ENCODE measurements at regions not wholly inside any gene's neighbourhood (a gene's known extent, or its start where the extent isn't known, plus 50 kb on each side); places are given as distances from the start of the nearest gene placed in this dataset.
A peak's percentile ranks its signal among the peaks of the same experiment; 100 is the strongest.
"Not testable (repeated sequence)": the region's sequence is repeated elsewhere in the genome, so short reads cannot be mapped to it uniquely, and the experiment has no call there.

DNA sequence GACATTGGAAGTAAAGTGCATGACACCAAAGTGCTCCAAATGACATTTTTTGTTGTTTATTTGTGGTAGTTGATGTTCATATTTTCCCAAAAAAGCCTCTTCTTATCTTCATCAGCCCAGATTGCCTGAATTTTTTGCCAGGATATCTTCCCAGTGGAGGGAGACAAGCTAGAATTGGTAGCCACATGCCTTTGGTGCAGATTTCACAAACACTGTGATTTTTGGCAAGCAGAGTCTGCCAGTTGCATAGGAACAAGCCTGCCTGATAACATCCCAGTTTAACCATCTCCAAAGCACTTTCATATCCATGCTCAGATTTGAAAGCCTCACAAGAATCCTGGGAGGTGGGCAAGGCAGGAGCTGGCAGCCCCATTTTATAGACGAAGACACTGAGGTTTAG, 102.3 kb upstream of the SYT13 start:
- DNase-seq = no peak

- DNase-seq = not testable (repeated sequence)
These were observed 101.7 kb upstream of the SYT13 start for GRCh38 chr11:45387885-45388284.

- no peak for DNase-seq
These were observed 100.8 kb upstream of the SYT13 start for GRCh38 chr11:45386972-45387371.

DNA sequence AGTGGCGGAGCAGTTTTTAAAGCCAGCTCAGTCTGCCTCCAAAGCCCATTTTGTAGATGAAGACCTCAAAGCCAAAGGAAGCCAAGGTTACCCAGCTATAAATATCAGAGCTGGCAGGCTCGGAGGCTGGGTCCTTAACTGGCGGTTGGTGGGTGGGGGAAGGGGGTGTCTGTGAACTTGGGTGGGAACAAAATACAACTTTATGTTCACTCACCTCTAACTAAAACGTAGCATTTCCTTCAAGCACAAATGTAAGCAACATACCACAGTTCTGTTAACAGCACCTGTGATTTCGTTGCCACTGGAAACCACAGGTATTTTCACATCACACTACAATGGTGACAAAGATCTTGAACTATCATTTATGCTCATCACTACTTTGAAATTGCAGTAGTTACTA, 99.7 kb upstream of the SYT13 start:
- no peak for DNase-seq

- DNase-seq = no peak
These were observed 99.3 kb upstream of the SYT13 start for GRCh38 chr11:45385423-45385822.

DNA sequence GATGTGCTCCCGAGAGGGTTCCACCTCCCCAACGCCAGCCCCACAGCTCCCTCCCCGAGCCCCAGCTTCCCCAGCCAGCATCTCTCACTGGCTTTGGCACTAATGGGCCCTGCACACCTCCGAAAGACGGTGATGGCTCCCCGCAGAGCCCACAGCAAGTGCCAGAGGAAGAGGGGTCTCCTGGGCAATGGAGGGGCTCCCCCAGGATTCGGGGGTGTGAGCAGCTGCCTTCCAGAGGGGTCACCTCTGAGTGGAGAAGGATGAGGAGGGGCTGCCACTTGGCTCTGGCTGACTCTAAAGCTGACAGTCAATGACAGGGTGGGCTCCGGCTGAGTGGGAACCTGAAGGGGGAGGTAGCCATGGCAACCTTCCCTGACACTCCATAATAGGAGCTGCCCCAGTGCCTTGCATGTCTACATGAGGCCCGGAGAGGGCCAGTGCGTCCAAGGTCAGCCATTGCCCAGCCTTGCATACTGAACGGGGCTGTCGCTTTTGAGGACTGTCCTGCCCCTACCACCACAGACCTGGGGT, 98.6 kb upstream of the SYT13 start:
- no peak for DNase-seq

DNA sequence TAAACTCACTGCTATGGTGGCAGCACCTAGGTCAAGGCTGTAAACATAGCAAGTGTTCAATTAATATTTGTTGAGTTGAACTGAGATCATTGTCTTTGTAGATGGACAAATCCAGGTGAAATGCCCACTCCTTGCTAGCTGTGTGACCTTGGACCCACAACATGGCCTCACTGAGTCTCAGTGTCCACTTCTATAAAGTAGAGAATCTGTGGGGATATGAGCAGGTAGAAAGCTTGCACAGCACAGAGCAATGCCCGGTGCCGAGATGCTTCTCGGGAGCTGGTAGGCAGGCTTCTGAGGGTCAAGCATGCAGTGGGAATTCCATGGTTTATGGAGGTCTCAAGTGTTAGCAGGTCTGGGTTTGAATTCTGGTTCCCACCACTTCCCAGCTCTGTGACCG, 97.9 kb upstream of the SYT13 start:
- no peak for DNase-seq

DNA sequence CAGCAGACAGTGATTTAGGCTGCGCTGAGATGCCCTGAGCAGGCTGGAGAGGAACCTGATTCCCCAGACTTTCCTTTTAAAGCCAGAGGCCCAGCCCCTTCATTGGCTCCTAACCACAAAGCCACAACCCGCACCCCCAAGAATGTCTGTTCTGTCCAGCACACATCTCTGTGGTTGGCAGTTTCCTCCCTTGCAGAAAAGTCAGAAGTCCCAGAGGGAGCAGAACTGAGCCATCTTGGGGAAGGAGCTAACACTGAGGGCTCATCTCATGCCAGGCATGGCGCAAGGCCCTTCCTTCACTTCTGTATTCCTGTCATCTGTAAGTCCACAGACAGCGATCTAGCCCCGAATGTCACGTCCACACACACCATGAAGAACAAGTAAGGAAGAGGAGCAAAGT, 97.1 kb upstream of the SYT13 start:
- peak in 9 of 56 donors; percentile 11 to 48 (median 22) for DNase-seq

GRCh38 chr11:45382133-45382878, 96.2 kb upstream of the SYT13 start:
- no peak for DNase-seq

DNA sequence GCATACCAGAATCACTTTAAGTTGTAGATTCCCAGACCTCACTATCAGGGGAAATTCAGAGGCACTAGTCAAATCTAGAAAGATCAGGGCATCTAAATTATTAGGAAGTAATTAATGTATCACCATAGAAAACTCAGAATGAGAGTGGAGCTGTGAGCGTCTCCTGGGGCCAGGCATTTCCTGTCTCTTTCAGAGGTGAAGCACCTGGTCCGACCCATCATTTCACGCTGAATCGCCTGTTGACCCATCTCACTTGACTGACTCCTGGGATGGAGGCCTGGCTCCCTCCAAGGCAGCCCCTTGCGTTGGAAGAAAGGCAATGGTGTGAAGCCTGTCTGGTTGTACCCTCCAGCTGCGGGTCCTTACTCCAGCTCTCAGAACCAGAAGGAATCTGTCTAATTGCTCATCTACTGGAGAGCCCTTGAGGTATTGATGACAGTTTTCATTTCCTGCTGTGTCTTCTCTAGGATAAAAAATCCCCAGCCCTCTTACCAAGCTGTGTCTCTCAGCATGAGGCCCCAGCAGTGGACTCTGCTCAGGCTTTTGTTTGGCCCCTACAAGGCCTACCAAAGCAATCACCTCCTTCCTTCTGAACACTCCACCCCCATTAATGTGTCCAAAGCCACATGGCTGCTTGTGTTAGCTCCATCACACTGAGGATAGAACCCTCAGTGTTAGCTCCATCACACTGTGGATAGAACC, 93.2 kb upstream of the SYT13 start:
- no peak for DNase-seq

DNA sequence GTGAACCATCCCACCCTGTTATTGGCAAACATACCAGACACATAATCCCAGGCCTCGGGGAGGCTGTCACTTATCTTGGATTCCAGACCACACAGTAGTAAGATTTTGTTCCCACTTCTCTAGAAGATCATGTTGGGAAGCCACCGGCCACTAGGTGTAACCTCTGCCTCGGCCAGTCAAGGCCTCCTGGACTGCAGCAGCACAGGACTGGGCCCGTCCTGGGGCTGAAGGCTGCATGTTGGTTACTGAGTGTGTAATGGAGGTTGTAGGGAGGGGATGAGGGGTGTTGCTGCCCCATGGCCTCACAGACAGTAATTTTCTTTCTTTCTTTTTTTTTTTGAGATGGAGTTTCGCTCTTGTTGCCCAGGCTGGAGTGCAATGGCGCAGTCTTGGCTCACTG, 92.4 kb upstream of the SYT13 start:
- DNase-seq = no peak

GRCh38 chr11:45374653-45375059, 88.5 kb upstream of the SYT13 start:
- no peak for DNase-seq

- no peak for DNase-seq
These were observed 88.0 kb upstream of the SYT13 start for GRCh38 chr11:45374130-45374529.

DNA sequence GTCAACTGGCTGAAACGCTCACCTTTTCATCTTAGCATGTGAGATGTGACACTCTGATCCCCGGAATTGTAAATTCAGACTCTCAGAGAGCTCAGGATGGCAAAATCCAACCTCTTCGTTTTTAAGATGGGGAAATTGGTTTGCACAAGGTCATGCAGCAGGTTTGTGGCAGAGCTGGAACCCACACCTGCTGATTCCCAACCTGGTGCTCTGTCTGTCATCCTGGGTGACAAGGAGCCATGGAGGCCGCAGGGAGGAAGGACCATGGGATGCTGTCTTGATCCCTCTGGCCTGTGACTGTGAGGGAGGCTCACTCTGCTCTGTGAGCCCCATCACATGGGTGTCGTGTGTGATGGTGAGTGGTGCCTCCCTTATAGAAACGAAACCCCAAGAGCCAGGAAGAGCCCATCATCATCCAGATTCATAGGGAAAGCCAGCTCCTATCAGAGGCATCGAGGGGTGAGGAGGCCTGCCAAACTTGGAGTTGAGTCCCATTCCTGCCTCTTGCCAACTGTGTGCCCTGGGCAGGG, 87.4 kb upstream of the SYT13 start:
- DNase-seq = no peak

DNA sequence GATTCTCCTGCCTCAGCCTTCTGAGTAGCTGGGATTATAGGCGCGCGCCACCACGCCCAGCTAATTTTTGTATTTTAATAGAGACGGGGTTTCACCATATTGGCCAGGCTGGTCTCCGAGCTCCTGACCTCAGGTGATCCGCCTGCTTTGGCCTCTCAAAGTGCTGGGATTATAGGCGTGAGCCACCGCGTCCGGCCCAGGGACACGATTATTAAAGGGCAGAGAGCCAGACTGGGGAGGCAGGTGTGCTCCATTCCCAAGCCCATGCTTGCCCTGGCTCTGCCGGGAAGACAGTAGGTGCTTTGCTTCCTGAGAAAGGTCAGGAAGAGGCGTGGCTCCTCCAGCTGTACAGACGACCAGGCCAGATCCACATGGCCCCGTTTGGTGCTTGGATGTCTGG, 86.3 kb upstream of the SYT13 start:
- DNase-seq = not testable (repeated sequence)

DNA sequence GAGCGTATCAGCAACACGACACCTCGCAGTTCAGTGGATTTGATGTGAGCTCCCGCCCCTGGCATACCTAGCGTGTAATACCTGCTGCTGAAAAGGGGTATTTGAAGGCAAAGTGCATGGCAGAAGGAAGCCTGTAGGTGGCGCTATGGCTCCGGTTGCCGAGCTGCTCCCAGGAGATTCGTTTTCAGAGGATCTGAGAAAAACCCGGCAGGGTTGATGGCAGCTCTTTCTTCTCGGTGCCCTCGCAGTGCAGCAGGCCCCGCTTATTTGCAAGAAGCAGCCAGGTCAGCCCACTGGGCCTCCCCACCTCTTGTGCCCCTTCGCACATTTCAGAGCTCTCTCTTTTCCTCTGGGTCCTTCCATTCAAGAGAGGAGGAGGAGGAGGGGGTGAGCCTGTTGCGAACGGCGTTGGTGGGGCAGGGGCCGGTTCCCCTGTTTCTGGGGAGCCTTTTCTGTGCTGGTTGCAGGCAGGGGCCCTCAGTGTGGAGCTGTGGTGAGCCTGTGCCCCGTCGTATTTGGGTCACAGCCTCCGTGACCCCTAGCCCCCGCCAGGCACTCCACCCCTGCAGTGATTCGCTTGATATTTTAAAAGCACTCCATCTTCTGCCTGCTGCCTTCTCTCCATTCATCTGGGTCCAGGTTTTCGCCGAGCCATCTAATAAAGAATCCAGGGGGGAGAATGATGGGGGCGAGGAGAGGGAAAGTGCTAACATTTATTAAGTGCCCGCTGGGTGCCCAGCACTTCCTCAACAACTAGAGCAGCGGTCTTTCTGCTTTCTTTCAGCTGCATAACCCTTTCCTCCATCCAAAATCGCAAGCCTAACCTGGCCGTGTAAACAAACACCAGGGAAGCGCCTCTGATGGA, 85.3 kb upstream of the SYT13 start:
- DNase-seq = peak in 52 of 56 donors; percentile 16 to 84 (median 59)

GRCh38 chr11:45369313-45369712, 83.2 kb upstream of the SYT13 start:
- peak in 1 of 56 donors; percentile 7 for DNase-seq

DNA sequence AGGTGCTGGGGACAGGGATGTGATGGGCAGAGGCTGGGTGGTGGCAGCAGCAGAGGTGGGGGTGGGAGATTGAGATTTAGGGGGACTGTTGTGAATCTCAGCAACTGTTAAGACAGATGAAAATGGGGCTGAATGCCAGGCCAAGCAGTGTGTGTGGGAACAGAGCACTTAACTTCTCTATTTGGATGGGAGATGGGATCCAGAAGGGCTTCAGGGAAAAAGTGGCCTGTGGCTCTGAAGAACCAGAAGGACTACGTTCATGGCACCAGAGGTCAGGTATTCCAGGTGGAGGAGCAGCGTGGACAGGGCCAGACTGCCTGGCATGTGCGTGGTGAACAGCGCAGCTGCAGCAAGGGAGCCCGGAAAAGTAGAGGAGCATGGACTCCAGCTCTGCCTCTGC, 82.6 kb upstream of the SYT13 start:
- no peak for DNase-seq

GRCh38 chr11:45366619-45367190, 80.6 kb upstream of the SYT13 start:
- no peak for DNase-seq

DNA sequence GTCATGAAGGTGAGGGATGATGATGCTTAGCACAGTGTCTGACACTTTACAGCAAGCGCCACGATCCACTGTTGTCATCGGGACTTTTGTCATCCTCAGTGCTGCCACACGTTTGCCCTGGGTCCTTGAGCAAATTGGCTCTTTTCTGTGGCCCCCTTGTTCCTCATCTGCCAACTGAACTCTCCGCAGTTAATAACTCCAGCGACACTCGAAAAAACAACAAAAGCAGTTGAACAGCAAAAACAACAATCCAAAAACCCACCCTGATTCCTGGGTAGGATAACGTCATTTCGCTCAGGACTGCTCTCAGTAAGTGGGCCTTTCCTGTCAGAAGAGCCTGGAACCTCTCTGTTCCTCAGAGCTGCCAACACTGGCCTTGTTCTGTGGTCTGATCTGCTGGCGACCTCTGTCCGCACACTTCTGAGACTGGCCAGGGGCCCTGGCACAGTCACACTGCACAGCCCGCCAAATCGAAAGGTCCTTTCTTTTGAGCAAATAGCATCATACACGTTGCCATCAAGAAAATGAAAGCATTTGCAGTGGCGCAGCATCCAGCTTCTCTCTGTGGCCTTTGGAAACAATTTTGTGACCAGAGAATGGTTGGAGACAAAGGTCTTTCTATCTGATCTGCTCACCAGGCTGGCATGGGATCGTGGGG, 79.9 kb upstream of the SYT13 start:
- DNase-seq = peak in 28 of 56 donors; percentile 13 to 72 (median 32)

DNA sequence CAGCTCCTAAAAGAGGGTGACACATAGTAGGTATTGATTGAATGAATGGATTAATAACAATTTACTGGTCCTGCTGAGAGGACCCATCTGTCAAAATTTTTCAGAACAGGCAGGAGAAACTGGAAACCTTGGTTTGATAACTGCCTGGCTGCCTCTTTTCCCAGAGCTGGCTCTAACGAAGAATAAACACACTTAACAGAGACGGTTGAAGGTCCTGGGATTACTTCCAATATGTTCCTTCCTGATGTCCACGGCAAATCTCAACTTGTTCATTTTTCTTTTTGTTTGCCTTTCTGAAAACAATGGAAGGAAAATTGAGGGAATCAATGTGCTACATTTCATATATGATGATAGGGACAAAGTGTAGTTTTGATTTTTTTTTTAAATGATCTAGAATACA, 76.5 kb upstream of the SYT13 start:
- DNase-seq = no peak
